ENCODE measurements at regions not wholly inside any gene's neighbourhood (a gene's known extent, or its start where the extent isn't known, plus 50 kb on each side); places are given as distances from the start of the nearest gene placed in this dataset.

DNA sequence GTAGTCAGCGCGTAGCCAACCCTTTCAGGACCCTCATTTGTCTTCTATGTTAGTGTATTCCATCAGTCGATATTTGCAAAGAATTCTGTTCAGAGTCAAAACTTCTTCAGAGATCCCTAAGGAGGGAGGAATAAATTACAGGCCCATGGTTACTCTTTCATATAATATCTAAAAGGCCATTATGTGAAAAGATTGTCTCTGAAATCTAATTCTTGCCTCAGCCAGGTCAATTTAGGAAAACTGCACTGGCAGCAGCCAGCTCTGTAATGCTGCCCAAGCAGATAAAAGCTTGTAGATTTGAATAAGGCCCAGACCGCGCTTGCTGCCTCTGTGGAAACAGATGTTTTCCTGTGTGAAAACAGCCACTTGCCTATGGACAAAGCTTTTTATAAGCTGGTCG lies 379.8 kb downstream of the CNTNAP4 start:
- WGBS, 2 donors: 32 to 47% methylated on average over 6 of the region's 6 CpGs
- intact Hi-C loops (cut with DNase I): loop anchor here in 1 of 2 donors (10.0 kb wide), 1 partner anchor 58 kb away; no protein-coding TSS in a partner anchor
- ATAC-seq (ENCODE audit: low FRiP score) (no peak), DNase-seq (no peak)
- H3K27me3 ChIP-seq (ENCODE audit: control insufficient read depth in 1 of 2, insufficient read depth in 2 of 2, low read length in 1 of 2): no peaks in the 10 kb centered on the region
- no peak overlapping the region for H3K27ac ChIP-seq (ENCODE audit: low read depth in 1 of 2, low read length in 2 of 2)
- H3K4me1 ChIP-seq (ENCODE audit: control insufficient read depth in 1 of 2, insufficient read depth in 2 of 2, low read length in 2 of 2): no peaks in the 10 kb centered on the region
- H3K4me3 ChIP-seq (ENCODE audit: low read length in 2 of 2): no peak overlapping the region
- no peaks in the 10 kb centered on the region for H3K36me3 ChIP-seq (ENCODE audit: control insufficient read depth in 1 of 2, insufficient read depth in 2 of 2, low read length in 1 of 2)
- no peaks in the 10 kb centered on the region for H3K9me3 ChIP-seq (ENCODE audit: control insufficient read depth, low read length)

DNA sequence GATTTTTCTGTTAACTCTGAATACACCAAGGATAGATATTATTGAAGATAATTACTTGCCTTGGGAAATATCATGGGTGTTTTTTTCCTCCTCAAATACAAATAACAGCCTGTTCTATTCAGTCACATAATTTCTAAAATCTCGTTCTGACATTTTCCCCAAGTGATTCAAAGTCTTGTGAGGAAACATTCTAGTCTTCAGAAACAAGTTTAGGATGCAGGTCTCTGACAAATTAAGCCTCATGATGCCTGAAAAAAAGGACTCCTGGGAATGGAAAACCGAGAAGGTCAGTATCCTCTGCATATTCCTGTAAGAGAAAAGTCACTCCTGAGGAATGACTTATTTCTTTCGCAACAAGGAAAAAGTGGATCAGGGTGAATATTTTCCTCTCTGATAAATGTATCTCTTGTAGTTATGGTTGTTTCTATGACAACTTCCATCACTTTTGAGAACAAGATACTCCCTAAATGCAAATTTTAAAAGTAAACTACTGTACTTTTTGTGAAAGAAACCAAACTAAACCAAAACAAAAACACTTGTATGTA lies 384.6 kb downstream of the CNTNAP4 start:
- Histone ChIP-seq H3K4me3 (ENCODE audit: low read length in 2 of 2) (no peak overlapping the region), H3K36me3 (ENCODE audit: control insufficient read depth in 1 of 2, insufficient read depth in 2 of 2, low read length in 1 of 2) (no peaks in the 10 kb centered on the region), H3K27me3 (ENCODE audit: control insufficient read depth in 1 of 2, insufficient read depth in 2 of 2, low read length in 1 of 2) (no peaks in the 10 kb centered on the region), H3K9me3 (ENCODE audit: control insufficient read depth, low read length) (no peaks in the 10 kb centered on the region), H3K27ac (ENCODE audit: low read depth in 1 of 2, low read length in 2 of 2) (no peak overlapping the region), H3K4me1 (ENCODE audit: control insufficient read depth in 1 of 2, insufficient read depth in 2 of 2, low read length in 2 of 2) (no peaks in the 10 kb centered on the region)
- DNase-seq: no peak
- intact Hi-C loops (cut with DNase I): no loop called here
- no peak for ATAC-seq (ENCODE audit: low FRiP score)
- WGBS, 2 donors: 47 to 50% methylated on average over 3 of the region's 3 CpGs

DNA sequence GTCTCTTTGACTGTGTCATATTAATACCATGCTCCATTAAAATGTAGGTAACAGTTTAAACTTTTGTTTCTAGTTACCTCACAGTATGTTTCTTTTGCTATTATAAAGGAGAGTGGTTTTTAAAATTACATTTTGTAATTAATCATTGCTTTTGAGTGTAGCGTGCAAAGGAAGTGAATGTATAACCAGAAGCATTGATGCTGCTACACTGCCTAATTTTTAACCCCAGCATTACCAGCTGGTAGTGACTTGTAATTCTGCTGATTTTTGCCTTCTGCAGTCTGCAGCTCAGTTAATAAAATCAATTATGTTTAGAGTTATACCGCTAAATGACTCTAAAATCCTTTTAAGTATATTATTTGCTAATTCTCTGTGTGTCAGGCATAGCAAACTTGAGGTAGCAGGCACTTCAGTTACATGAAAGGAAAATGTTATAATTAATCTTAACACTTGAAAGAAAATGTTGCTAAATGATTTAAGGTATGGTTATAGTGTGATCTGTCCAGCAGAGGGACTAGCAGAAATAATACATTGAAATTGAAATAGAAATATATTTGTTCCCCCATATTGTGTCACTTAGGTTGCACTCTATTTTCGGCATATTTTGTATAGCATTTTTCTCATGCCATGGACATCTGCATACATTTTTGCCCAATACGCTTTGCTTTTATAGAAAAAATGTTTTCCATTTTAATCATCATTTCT lies 388.5 kb downstream of the CNTNAP4 start:
- intact Hi-C loops (cut with DNase I): no loop called here

DNA sequence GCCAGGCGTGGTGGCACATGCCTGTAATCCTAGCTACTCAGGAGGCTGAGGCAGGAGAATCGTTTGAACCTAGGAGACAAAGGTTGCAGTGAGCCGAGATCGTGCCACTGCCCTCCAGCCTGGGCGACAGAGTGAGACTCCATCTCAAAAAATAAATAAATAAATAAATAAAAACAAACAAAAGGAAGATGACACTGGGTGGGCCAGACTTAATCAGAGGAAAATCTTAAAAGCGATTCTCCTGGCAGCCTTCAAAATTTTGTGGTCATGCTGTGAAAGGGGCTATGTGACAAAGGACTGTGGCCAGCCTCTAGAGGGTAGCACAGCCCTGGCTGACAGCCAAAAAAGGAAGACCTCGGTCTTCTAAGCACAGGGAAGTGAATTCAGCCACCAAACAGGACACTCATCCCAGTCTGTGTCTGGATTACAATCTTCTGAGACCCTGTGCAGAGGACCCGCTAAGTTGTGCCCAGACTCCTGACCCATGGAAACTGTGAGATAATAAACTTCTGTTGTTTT lies 391.1 kb downstream of the CNTNAP4 start:
- H3K27ac ChIP-seq (ENCODE audit: low read depth in 1 of 2, low read length in 2 of 2): no peak overlapping the region
- DNase-seq: no peak
- 79 to 81% methylated on average over 8 of the region's 8 CpGs for WGBS, 2 donors
- intact Hi-C loops (cut with DNase I): no loop called here
- H3K4me3 ChIP-seq (ENCODE audit: low read length in 2 of 2): no peak overlapping the region
- no peaks in the 10 kb centered on the region for H3K27me3 ChIP-seq (ENCODE audit: control insufficient read depth in 1 of 2, insufficient read depth in 2 of 2, low read length in 1 of 2)
- no peak for ATAC-seq (ENCODE audit: low FRiP score)
- H3K36me3 ChIP-seq (ENCODE audit: control insufficient read depth in 1 of 2, insufficient read depth in 2 of 2, low read length in 1 of 2): no peaks in the 10 kb centered on the region
- H3K4me1 ChIP-seq (ENCODE audit: control insufficient read depth in 1 of 2, insufficient read depth in 2 of 2, low read length in 2 of 2): no peaks in the 10 kb centered on the region
- H3K9me3 ChIP-seq (ENCODE audit: control insufficient read depth, low read length): no peaks in the 10 kb centered on the region

More for the DNA sequence above, 388.5 kb downstream of the CNTNAP4 start:
- WGBS, 2 donors: 32 to 38% methylated on average over 4 of the region's 4 CpGs
- no peaks in the 10 kb centered on the region for H3K9me3 ChIP-seq (ENCODE audit: control insufficient read depth, low read length)
- H3K36me3 ChIP-seq (ENCODE audit: control insufficient read depth in 1 of 2, insufficient read depth in 2 of 2, low read length in 1 of 2): no peaks in the 10 kb centered on the region
- H3K4me1 ChIP-seq (ENCODE audit: control insufficient read depth in 1 of 2, insufficient read depth in 2 of 2, low read length in 2 of 2): no peaks in the 10 kb centered on the region
- no peaks in the 10 kb centered on the region for H3K27me3 ChIP-seq (ENCODE audit: control insufficient read depth in 1 of 2, insufficient read depth in 2 of 2, low read length in 1 of 2)
- no peak for ATAC-seq (ENCODE audit: low FRiP score)
- no peak for DNase-seq
- H3K27ac ChIP-seq (ENCODE audit: low read depth in 1 of 2, low read length in 2 of 2): no peak overlapping the region
- H3K4me3 ChIP-seq (ENCODE audit: low read length in 2 of 2): no peak overlapping the region

DNA sequence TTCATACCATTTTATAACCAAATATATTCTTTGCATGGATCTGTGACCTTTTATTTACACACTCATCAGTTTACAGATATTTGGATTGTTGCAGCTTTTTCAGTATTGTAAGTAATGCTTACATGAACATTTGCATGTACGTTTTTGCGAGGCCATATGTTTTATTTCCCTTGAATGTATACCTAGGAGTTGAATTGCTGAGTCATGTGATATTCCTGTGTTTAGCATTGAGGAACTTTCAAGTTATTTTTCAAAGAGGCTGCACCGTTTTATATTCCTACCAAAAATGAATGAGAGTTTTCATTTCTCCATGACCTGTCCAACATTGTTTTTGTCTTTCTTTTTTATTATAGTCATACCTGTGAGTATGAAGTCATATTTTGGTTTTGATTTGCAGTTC lies 392.1 kb downstream of the CNTNAP4 start:
- DNase-seq (no peak), ATAC-seq (ENCODE audit: low FRiP score) (no peak)
- Histone ChIP-seq H3K27me3 (ENCODE audit: control insufficient read depth in 1 of 2, insufficient read depth in 2 of 2, low read length in 1 of 2) (no peaks in the 10 kb centered on the region), H3K9me3 (ENCODE audit: control insufficient read depth, low read length) (no peaks in the 10 kb centered on the region), H3K36me3 (ENCODE audit: control insufficient read depth in 1 of 2, insufficient read depth in 2 of 2, low read length in 1 of 2) (no peaks in the 10 kb centered on the region), H3K4me3 (ENCODE audit: low read length in 2 of 2) (no peak overlapping the region), H3K27ac (ENCODE audit: low read depth in 1 of 2, low read length in 2 of 2) (no peak overlapping the region), H3K4me1 (ENCODE audit: control insufficient read depth in 1 of 2, insufficient read depth in 2 of 2, low read length in 2 of 2) (no peaks in the 10 kb centered on the region)
- intact Hi-C loops (cut with DNase I): no loop called here
- 57 to 59% methylated on average over 3 of the region's 3 CpGs for WGBS, 2 donors

DNA sequence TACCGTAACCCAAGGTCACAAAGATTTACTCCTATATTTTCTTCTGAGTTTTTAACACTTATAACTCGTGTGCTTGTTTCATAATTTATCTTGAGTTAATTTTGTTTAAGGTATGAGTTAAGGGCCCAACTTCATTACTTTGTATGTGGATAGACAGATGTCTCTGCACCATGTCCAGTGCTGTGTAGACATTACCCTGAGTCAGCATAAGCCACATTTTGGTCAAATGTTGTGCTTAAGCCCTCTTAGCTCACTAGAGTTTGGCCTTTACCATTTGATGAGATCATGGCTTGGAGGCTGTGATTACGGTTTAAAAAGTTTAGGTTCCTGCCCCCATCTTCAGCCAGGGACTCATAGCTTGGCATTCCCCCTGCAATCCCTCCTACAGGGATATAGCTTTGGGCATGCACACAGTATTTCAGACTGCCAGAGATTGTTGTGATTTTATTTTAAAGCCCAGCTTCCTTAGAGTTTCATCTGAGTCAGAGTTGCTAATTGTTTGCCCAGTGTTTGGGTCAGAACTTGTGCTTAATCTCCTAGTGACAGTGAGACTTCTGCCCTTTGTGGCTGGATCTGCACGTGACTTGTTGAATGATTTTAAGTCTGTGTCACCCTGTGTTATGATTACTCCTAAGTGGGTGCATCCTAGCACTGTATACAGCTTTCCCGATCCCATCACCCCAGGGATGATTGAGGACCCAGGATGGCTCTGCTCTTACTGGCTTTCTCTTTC lies 393.1 kb downstream of the CNTNAP4 start:
- no peaks in the 10 kb centered on the region for H3K27me3 ChIP-seq (ENCODE audit: control insufficient read depth in 1 of 2, insufficient read depth in 2 of 2, low read length in 1 of 2)
- intact Hi-C loops (cut with DNase I): no loop called here

DNA sequence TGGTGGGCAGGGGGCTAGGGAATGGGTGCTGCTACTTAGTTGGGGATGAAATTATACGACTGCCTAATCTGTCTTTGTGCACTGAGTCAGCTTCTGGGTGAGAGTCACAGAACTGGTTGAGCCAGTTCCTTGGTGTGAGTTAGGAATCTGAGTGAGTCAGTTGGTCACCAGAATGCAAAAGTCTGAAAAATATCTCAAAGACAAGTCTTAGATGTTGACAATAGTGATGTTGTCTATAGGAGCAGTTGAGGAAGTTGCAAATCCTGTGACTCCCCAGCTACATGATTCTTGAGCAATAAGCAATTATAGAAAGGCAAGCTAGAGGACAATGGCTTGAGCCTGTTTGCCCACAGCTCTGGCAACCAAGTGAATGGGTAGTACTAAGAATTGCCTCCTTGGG lies 399.2 kb downstream of the CNTNAP4 start:
- 67 to 68% methylated on average over 1 of the region's 1 CpG for WGBS, 2 donors
- DNase-seq (no peak), ATAC-seq (ENCODE audit: low FRiP score) (no peak)
- Histone ChIP-seq H3K36me3 (ENCODE audit: control insufficient read depth in 1 of 2, insufficient read depth in 2 of 2, low read length in 1 of 2) (no peaks in the 10 kb centered on the region), H3K9me3 (ENCODE audit: control insufficient read depth, low read length) (peaks cover 2% of the 10 kb centered on the region), H3K4me1 (ENCODE audit: control insufficient read depth in 1 of 2, insufficient read depth in 2 of 2, low read length in 2 of 2) (no peaks in the 10 kb centered on the region), H3K27ac (ENCODE audit: low read depth in 1 of 2, low read length in 2 of 2) (no peak overlapping the region), H3K27me3 (ENCODE audit: control insufficient read depth in 1 of 2, insufficient read depth in 2 of 2, low read length in 1 of 2) (no peaks in the 10 kb centered on the region), H3K4me3 (ENCODE audit: low read length in 2 of 2) (no peak overlapping the region)
- intact Hi-C loops (cut with DNase I): no loop called here

More for the DNA sequence above, 393.1 kb downstream of the CNTNAP4 start:
- 60 to 67% methylated on average over 5 of the region's 5 CpGs for WGBS, 2 donors
- Histone ChIP-seq H3K9me3 (ENCODE audit: control insufficient read depth, low read length) (no peaks in the 10 kb centered on the region), H3K4me1 (ENCODE audit: control insufficient read depth in 1 of 2, insufficient read depth in 2 of 2, low read length in 2 of 2) (no peaks in the 10 kb centered on the region), H3K36me3 (ENCODE audit: control insufficient read depth in 1 of 2, insufficient read depth in 2 of 2, low read length in 1 of 2) (no peaks in the 10 kb centered on the region), H3K27ac (ENCODE audit: low read depth in 1 of 2, low read length in 2 of 2) (no peak overlapping the region), H3K4me3 (ENCODE audit: low read length in 2 of 2) (no peak overlapping the region)
- DNase-seq (no peak), ATAC-seq (ENCODE audit: low FRiP score) (no peak)

DNA sequence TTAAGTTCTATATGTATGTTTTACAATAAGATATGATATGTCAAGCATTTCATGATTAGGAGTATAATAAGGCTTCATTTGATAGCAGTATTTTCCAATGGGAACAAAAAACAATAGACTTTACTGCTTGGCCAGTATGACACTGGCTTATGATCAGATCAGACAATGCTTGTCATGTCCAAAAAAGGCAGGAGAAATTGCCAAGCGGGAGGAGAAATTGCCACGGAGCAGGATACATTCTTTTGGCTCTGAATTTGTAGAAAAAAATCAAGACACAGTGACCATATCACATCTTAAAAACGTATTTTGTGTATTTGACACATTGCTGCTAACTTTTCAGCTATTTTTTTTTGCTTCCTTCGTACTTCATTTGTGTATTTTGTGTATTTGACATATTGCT lies 404.1 kb downstream of the CNTNAP4 start:
- intact Hi-C loops (cut with DNase I): no loop called here
- ATAC-seq (ENCODE audit: low FRiP score): no peak
- Histone ChIP-seq H3K4me3 (ENCODE audit: low read length in 2 of 2) (no peak overlapping the region), H3K36me3 (ENCODE audit: control insufficient read depth in 1 of 2, insufficient read depth in 2 of 2, low read length in 1 of 2) (no peaks in the 10 kb centered on the region), H3K9me3 (ENCODE audit: control insufficient read depth, low read length) (peaks cover 2% of the 10 kb centered on the region), H3K27me3 (ENCODE audit: control insufficient read depth in 1 of 2, insufficient read depth in 2 of 2, low read length in 1 of 2) (no peaks in the 10 kb centered on the region), H3K4me1 (ENCODE audit: control insufficient read depth in 1 of 2, insufficient read depth in 2 of 2, low read length in 2 of 2) (no peaks in the 10 kb centered on the region), H3K27ac (ENCODE audit: low read depth in 1 of 2, low read length in 2 of 2) (no peak overlapping the region)
- no peak for DNase-seq
- WGBS, 2 donors: 43 to 44% methylated on average over 4 of the region's 4 CpGs

All from aorta (tissue), 5 donors.